NCI-H526 treated with DMSO at 0.1 percent for 48 hours (cell line): ENCODE measurements at regions not wholly inside any gene's neighbourhood (a gene's known extent, or its start where the extent isn't known, plus 50 kb on each side); places are given as distances from the start of the nearest gene placed in this dataset.
"Not testable (repeated sequence)": the region's sequence is repeated elsewhere in the genome, so short reads cannot be mapped to it uniquely, and the experiment has no call there.

Experiments
- DNase-seq: peaks from one replicate; lab custom pipeline; 2025; lab: John Stamatoyannopoulos, UW

DNA sequence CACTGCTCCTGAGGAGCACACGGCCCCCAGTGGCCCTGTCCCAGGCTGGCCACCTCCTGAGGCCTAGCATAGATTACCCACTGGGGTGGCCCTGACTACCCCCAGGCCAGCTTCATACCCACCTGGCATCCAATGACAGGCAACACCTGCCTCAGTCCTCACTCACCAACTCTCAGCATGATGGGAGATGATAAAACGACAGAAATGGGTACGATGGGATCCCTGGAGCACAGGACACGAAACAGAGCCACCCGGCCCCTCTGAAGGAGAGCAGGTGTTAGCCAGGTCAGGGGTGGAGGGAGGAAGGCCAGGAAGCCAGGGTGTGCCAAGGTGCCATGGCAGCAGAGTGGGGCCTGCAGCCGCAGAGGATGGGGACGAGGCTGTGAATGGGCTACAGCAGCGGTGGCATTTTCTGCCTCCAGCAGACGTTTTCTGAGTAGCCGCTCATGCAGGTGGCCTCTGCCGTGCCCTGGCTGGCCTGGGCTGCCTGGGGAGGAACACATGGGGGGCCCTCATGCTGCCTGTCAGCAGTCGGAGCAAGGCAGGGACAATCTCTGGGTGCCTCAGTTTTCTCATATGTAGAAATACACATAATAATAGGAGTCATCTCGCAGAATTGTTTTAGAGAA lies 50.2 kb upstream of the FGF3 start:
- no peak for DNase-seq

DNA sequence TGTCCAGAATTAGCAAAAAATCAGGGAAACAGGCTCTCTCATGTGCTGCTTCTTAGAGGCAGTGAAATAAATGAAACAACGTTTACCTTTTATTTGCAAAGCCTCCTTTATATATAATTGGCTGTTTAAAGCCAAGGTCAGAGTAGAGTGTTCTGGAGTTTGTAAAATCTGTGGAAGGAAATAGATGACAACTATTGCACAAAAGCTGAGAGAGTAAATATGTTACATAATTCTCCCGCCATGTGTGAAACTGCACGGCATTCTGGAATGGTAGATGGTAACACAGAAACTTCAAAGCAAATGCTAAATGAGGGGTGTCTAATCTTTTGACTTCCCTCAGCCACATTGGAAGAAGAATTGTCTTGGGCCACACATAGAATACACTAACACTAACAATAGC lies 51.5 kb upstream of the FGF3 start:
- DNase-seq: no peak

DNA sequence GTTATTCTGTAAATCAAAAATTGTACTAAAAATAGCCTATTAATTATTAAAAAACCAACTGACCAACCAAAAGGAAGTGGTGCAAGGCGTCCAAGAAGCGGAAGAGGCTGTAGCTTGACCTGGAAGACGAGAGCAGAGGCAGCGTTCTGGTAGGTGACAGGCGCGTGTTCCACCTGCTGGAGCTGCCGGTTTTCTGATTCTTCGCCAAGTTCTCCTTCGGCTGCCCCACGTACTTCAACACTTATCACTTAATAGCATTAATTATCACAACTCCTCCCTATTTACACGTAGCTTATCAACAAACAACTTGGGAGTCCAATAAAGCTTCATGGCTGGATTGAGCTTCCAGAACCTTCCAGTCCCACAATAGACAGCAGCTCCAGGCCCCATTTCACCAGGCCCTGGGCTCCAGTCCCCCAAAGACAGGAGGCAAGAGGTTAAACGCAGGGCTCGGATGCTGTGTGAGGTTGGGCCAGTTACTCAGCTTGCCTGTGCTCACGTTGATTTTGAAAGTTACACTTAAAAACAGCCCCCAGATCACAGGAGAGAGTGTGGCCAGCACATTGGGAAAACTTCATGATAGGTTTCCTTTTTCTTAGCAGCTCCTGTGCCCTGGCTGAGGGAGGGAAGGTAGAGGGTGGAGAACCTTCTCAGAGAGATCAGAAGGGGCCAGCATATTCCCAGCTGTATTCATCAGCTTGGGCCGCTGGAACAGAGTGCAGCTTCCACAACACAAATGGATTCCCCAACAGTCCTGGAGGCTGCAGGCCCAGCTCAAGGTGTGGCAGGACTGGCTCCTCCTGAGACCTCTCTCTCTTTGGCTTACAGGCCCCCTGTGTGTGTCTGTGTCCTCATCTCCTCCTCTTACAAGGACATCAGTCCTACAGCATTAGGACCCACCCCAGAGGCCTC lies 54.2 kb upstream of the FGF3 start:
- no peak for DNase-seq

DNA sequence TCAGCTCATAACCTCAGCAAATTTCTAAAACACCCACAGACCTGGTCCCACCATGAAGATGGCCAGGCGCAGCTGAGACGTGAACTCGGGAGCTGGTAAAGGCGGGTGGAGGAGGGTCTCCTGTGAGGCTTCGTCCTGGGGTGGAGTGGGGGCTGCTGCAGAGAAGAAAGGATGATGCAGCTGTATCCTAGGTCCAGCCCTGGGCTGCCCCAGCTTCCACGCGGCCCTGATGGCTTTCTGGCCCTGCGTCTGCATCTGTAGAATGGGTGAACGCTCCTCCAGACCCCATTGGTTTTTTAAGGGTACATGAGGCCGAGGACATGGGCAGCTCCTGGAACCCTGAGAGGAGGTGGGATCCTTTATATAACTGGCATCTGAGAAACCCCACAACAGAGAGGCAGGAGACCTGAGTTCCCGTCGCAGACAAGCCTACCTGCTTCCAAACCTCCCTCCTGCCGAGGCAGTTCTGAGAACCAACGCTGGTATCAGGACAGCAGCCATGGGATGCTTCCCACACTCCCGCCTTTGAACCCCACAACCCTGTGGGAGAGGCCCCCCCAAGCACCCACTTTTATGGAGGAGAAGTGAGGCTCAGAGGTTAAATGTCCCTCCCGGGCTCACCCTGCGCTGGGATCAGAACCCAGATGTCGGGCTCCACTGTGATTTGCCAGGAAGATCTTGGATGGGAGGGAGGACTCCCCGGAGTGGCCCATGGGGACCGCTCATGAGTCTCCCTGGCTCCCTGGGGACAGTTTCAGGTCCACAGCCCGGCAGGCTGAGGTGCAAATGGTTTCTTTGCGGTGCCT lies 55.2 kb upstream of the FGF3 start:
- no peak for DNase-seq

DNA sequence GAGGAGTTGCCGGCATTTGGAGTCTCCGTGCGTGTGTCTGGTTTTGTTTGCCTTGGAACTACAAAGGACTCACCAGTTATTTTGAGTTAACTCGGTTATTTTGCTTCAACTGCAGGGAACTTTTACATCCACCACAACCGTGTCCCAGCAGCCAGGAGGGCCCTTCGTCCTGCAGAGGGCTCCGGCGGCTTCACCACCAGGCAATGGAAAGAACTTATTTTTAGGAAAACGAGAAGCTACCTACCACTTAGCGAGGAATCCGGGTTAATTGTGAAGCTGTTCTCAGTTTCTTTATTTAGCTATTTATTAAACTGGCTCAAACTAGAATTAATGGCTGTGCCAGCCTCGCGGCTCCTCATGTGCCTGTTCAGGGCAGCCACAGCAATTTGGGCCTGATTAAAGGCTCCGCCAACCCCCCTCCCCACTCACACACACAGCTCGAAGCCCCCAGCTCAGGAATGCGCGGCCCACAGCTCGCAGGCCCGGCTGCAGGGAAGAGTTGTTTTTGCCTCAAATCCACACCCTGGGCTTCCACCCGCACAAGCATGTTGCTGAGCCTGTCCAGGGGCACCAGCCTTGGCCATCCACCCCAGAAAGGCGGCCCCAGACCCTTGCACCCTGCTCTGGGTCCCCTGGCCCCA lies 55.9 kb upstream of the FGF3 start:
- DNase-seq: no peak

DNA sequence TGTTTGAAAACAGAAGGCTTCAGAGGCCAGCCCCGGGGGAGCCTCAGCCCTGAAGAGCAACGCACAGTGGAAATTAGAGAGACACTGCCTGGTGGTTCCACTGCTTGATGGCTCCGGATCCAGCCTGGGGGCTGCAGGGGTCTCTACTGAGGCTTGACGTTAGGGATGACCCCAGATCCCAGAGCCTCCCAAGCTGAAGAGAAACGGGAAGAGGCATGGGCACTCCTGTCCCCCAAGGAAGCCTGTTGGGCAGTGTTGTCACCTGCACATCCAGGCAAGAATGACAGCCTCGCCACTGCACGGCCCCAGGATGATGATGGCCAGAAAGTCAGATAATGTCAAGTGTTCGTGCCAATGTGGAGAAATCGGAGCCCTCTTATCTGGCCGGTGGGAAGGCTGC lies 56.8 kb upstream of the FGF3 start:
- DNase-seq: no peak

DNA sequence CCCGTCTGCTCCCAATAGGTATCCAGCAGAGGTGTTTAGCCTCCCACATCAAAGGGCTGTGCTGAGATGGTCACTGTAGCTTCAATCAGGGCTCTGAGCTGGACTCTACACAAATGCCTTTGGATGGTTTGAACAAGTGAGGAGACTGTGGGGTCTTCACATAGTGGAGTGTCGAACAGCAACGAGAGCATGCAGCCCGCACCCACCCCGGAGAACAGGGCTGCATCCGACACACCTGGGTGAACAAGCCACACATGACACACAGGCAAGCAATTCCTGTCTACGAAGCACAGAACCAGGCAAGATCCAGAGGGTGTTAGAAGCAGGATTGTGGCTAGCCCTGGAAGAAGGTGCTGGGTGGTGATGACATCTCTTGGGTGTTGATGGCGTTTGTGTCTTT lies 58.0 kb upstream of the FGF3 start:
- no peak for DNase-seq

DNA sequence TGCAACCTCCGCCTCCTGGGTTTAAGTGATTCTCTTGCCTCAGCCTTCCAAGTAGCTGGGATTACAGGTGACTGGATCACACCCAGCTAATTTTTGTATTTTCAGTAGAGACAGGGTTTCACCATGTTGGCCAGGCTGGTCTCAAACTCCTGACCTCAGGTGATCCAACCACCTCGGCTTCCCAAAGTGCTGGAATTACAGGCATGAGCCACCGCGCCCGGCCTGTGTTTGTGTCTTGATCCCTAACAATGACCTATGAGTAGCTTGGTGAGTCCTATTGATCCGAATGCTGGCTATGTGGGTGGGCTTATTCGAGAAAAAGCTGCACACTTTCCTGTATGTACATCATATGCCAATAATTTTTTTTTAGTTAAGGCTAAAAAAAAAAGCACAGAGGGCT lies 58.5 kb upstream of the FGF3 start:
- not testable (repeated sequence) for DNase-seq

DNA sequence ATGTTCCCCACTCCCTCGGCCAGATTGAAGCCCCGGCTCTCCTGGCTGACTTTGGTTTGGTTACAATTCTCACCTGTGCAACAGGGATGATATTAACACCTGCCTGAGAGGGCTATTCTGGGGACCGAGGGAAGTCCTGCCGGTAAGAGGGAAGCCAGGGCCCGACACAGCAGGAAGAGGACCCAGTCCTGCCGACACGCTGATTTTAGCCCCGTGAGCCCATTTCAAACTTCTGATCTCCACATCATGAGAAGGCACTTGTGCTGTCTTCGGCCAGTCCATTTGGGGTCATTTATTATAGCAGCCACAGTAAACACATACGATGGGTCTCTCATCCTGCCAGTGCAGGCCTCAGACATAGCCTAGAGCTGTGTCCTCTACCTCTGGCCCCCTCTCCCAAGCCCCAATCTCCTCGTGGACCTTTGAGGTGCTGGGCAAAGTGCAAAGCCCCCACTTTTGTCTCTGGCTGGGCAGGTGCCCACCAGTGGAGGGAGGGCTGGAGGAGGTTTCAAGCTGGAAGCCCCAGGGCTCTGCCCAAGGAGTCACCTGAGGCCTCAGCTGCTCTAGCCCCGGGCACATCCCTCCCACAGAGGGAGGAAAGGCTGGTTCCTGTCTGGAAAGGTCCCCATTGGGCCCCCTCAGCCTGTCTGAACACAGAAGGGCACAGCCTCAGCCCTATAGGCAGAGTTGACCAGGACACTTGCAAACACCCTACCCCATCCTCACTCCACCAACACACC lies 59.1 kb upstream of the FGF3 start:
- no peak for DNase-seq

DNA sequence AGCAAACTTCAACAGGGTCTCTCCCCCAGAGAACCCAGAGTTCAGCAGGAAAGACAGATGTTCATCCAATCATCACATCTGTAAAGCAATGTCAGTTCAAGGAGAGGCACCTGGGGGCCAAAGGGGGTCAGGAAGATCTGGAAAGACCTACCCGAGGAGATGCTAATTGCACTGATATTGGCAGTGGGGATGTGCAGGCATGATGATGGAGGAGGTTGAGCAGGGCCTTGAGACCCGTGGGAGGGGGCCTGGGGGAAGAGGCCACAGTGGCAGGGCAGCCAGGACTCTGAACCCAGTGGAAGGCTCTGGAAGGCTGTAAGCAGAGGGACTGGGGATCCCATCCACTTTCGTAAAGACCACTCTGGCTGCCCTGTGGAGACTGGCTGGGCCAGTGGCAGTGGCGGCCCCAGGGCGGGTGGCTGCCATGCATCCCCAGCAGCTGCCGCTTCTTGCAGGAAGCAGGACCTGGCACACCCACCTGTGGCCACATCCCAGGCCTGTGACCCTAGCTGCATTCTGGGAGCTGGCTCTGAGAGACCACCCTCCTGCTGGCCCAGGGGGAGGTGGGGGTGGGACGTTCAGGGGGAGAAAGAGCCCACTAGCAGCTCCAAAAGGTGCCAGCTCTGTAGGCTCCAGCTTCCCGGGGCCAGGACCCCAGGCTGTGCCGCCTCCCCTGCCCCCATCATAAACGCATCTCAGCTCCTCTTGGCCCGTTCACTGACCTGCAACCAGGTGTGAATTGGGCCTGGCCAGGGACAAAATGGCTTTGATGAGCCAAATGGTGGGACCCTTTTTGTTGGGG lies 59.9 kb upstream of the FGF3 start:
- no peak for DNase-seq

DNA sequence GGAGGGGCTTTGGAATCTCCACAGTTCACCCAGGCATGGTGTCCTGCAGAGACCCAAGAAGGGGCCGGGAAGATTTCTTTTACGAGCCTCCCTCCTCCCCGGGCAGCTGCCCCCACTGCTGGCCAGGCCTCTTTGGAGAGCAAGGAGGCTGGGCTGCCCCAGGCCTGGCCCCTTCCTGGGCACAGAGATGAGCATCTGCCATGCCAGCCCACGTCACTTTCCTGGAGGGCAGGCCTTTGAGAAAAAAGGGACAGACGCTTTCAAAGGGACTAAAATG lies 60.5 kb upstream of the FGF3 start:
- no peak for DNase-seq

DNA sequence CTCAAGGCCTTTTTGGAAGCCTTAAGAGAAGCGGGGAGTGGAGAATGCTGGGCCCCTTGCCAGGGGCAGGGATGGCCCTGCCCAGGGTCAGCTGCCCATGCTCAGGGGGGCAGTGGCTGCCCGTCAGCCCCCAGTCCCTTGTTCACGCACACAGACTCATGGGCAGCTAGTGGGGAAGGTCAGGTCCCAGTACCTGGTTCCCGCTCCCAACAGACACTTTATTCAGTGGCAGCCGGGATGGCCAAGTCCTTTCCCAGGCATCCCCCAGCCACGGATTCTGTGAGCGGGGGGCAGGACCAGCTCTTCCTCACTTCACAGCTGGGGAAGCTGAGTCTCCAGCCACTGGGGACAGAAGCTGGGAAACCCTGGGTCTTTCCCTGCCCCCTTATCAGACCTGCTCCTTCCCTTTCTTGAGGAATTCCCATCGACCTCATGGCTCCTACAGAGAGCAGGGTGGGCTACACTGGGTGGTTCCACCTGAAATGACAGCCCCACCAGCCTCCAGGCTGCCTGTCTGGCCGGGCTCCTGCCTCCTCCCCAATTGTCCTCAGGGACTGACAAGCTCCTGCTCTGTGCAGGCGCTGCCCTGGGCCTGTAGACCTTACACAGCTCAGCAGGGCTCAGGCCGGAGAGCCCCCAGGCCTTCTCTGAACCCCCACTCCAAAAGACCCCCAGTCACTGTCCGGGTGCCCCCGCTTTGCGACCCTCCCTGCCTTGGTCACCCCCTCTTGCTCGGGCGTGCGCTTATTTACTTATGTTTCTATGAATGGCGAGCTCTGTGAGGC lies 61.0 kb upstream of the FGF3 start:
- DNase-seq: no peak

DNA sequence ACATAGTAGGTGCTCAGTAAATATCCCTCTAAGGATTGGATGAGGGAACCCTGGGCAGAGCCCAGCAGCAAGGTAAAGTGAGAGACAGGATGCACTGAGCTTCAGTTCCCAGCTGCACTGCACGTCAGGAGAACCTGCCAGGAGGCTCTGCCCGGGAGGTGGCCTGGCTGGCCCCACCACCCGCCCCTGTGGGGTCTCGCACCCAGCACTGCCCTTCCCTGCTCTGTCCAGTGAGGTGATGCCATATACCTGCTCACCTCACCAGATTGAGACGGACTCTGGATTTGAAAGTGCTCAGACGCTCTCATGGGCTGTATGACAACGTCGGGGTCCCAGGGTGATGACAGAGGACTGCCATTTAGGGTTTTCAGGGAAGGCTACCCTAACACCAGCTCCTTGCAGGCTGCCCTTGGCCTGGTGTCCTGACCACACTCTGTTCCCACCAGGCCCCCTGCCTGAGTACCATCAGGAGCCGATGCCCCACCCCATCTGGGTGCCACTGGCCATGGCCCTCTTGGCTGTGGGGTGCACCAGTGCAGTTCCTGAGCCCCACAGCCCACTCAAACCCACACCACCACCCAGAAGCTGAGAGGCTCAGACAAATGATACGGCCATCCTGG lies 61.7 kb upstream of the FGF3 start:
- DNase-seq: no peak

DNA sequence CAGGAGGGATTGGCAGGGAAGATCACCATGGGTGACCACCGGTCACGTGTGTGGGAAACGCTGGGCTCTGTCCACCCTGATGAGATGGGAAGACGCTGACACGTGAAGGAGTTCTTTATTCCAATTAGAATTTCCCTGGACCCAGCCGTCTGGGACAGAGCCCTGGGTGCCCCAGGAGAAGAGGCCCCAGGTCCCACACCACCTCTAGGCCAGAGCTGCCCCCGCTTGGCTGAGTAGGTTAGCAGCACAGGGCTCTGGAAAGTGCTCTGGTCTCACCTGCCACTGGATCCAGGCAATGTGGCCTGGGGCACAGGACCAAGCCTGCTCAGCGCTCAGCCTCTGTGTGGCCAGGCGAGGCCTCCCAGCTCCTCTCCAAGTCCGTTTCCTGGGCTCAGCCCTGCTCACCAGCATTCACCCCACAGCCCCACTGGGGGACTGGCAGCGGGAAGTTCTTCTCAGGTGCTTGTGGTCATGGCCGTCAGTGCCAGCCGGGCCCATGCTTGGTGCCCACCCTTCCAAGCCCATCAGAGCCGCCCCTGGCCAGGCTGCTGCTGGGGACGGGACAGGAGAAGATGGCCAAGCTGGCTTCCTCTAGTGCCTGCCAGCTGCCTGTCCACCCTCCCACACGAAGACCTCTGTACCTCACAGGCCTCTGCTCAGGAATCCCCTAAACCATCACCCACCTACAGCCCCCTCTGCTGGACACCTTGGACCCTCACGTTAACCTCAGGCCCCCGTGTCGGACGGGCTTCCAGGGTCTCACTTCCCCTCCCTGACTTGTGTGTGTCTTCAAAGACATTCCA lies 62.5 kb upstream of the FGF3 start:
- DNase-seq: no peak

DNA sequence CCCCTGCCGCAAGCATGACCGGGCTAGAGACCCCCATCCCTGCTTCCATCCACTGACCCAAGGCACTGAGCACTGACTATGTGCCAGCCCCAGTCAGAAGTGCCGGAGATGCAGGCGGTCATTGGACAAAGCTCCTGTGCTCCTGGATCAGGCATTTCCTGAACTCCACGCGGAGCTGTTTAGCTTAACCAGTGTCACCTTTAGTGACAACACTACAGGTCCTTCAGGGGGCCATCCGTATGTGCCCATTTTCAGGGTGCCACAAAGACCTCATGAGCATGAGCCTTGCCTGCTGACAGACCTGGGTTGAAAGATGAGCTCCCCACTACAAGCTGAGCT lies 63.0 kb upstream of the FGF3 start:
- no peak for DNase-seq

DNA sequence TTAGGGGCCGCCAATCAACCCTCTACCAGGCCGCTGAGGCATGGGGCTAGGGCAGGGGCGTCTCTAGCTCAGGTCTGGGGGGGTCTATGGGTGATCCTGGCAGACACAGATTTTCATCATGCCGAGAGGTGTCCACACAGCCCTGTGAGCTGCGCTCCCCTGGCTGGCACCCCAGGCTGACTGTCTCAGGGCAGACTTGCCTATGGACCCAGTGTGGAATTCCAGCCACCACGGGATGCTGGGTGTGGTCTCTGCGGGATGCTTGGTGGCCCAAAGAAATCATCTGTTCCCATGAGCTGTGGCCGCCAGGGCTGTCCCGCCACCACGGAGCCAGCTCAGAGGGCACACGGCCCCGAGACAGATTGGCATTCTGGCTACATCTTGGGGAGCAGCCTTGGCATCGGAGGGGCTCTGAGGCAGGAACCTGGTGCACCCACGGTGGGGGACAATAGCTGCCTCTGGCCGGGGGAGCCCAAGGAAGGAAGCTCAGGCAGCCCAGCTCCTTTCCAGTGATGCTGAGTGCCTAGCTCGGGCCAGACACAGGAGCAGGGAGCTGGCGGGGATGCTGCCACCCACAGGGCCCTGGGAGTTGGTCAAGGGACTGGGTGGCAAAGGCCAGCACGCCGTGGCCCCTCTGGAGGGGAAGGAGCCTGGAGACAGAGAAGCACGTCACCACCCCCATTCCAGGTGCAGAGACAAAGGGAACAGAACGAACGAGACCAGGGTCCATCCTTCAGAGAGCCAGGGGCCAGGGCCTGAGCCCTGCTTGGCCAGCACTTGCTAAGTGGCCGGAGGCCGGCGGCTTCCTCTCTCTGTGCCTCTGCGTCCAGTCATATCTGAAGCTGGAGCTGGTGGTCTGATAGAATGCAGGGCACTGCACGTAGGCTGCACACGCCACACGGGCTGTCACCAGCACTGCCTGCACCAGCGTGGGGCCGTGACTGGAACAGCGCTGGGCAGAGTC lies 64.4 kb upstream of the FGF3 start:
- DNase-seq: no peak

DNA sequence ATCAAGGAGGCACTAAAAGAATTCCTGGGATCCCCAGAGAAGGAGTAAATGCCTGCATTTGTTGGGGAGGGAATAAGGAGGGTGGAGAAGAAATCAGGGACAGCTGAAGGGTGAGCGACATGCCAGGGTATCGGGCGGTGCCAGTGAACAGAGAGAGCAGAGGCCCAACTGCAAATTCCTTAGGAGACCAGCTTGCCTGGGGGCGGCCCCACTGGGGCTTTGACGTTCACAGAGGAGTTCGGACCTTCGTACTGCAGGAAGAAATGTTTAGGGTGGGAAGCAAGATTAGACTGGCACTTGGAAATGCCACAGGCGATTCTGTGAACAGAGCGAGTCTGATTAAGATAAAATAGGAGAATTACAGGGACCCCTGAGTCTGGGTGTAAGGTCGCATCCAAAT lies 65.1 kb upstream of the FGF3 start:
- no peak for DNase-seq

DNA sequence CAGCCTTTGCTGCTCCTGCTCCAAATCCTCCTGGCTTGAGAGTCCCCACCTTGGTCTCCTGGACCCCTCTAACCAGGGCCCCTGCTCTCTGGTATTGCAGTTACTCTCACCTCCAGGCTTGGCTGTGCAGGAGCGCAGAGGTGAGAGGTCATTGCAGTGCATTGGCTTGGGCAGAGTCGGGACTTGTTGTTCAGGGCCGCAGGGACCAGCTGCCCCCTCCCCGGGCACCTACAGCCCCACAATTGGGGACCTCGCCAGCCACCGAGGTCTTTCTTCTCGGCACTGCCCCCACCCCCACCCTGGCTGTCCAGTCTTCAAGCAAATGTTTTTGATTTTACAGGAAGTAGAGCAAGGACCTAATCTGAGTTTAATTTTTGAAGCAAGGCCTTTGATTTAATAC lies 65.5 kb upstream of the FGF3 start:
- no peak for DNase-seq
